NT2/D1 (cell line): ENCODE measurements at regions not wholly inside any gene's neighbourhood (a gene's known extent, or its start where the extent isn't known, plus 50 kb on each side); places are given as distances from the start of the nearest gene placed in this dataset.

ENCODE experiments used
- SUZ12 ChIP-seq: IDR thresholded peaks from 2 replicates; pipeline ENCODE4 v1.6.1; 2011; ENCODE audit not compliant: insufficient read length, insufficient read depth; ENCODE audit errors: extremely low read depth
- YY1 ChIP-seq: IDR thresholded peaks from 2 replicates; pipeline ENCODE4 v1.6.1; 2011; ENCODE audit not compliant: insufficient read length, insufficient read depth

DNA sequence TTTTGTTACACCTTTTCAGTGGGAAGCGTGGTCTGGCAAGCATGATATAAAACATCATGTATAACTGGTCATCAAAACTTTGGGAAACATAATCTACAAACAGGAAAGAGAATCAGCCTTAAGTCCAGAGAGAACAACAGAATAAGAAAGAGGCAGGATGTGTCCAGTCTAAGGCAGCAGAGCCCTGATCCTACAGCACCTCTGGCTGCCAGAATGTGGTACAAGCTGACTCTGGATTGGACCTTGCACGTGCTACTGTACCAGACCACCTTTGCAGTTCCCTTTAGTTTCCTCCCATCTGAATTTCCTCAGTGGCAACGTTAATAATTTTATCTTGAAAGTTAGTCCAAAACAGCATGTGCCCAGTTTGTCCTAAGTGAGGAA is 824.6 kb upstream of the IGFBP3 start:
- TF ChIP-seq YY1 (no peak), SUZ12 (no peak)
